H1 (cell line): ENCODE measurements at regions not wholly inside any gene's neighbourhood (a gene's known extent, or its start where the extent isn't known, plus 50 kb on each side); places are given as distances from the start of the nearest gene placed in this dataset.

Source experiments
- CTCF ChIA-PET: fragments of 300-600 bp; sonication (Branson Sonifier 250); formaldehyde crosslinking; loops from one replicate; lab custom pipeline; 2021; ENCODE audit not compliant: partially characterized antibody; lab: Charles Lee
- POLR2A ChIA-PET: fragments of 300-600 bp; sonication (Branson Sonifier 250); formaldehyde crosslinking; loops from one replicate; lab custom pipeline; 2021; ENCODE audit warnings: inconsistent platforms; ENCODE audit not compliant: partially characterized antibody; lab: Charles Lee
- DNase-seq, 2 experiments: peaks; one replicate each; pipeline versions ENCODE4 v3.0.0 to v3.0.0-alpha.2; 2010 to 2022; ENCODE audit warnings: low spot score in 2 of 2, low read depth in 1 of 2, mixed read lengths in 1 of 2
- FAIRE-seq: peaks from 2 replicates; lab custom pipeline; 2011; peaks lifted over from hg19 to GRCh38; lab: Jason Lieb, UNC
- H2AFZ ChIP-seq: 2 replicates; pipeline ENCODE4 v1.8.1; 2012; ENCODE audit warnings: low read length, inconsistent platforms
- H2AK5ac ChIP-seq: 2 replicates; pipeline ENCODE4 v1.6.1; 2013; ENCODE audit warnings: low read depth, low read length
- H2BK120ac ChIP-seq: replicated peaks from 2 replicates; pipeline ENCODE3; 2013; ENCODE audit warnings: low read depth, low read length, inconsistent platforms
- H2BK12ac ChIP-seq: 2 replicates; pipeline ENCODE4 v1.6.1; 2013; ENCODE audit warnings: low read depth, low read length
- H2BK15ac ChIP-seq: 2 replicates; pipeline ENCODE4 v1.6.1; 2013; ENCODE audit warnings: low read length
- H2BK20ac ChIP-seq: 2 replicates; pipeline ENCODE4 v1.6.1; 2013; ENCODE audit warnings: low read length
- H2BK5ac ChIP-seq: 2 replicates; pipeline ENCODE4 v1.6.1; 2013; ENCODE audit warnings: low read depth, low read length
- H3K14ac ChIP-seq: 2 replicates; pipeline ENCODE4 v1.6.1; 2013; ENCODE audit warnings: inconsistent platforms; ENCODE audit not compliant: insufficient read length
- H3K18ac ChIP-seq: 2 replicates; pipeline ENCODE4 v1.6.1; 2013; ENCODE audit warnings: low read length; ENCODE audit errors: extremely low read depth
- H3K23ac ChIP-seq: 2 replicates; pipeline ENCODE4 v1.6.1; 2013; ENCODE audit warnings: inconsistent platforms; ENCODE audit not compliant: insufficient read length
- H3K23me2 ChIP-seq: 2 replicates; pipeline ENCODE4 v1.6.1; 2013; ENCODE audit warnings: low read depth, low read length
- H3K27ac ChIP-seq: 2 replicates; pipeline ENCODE4 v1.6.1; 2011; ENCODE audit warnings: low read depth, low read length, inconsistent platforms
- H3K27me3 ChIP-seq, 4 experiments: replicated peaks in 1 of 4; 1 replicate in 1 of 4; 2 replicates in 3 of 4; pipeline versions ENCODE4 v1.6.1 to v1.8.1; 2011 to 2013; ENCODE audit warnings: low read length in 3 of 4, mild to moderate bottlenecking in 3 of 4, inconsistent platforms in 2 of 4, mixed read lengths in 2 of 4, moderate library complexity in 1 of 4; ENCODE audit not compliant: control insufficient read depth in 3 of 4, insufficient read depth in 3 of 4; ENCODE audit errors: extremely low read depth in 1 of 4
- H3K36me3 ChIP-seq, 4 experiments: 2 replicates each; pipeline versions ENCODE4 v1.6.1 to v1.8.1; 2011 to 2013; ENCODE audit warnings: mild to moderate bottlenecking in 4 of 4, low read length in 3 of 4, moderate library complexity in 2 of 4, control low read depth in 1 of 4, inconsistent platforms in 1 of 4; ENCODE audit not compliant: insufficient read depth in 4 of 4, control insufficient read depth in 2 of 4
- H3K4ac ChIP-seq: replicated peaks from 2 replicates; pipeline ENCODE3; 2013; ENCODE audit warnings: low read length, low read depth, mixed read lengths, inconsistent platforms; ENCODE audit not compliant: insufficient read length
- H3K4me1 ChIP-seq, 4 experiments: replicated peaks in 1 of 4; 1 replicate in 1 of 4; 2 replicates in 3 of 4; pipeline versions ENCODE4 v1.6.1 to v1.8.1; 2011 to 2013; ENCODE audit warnings: low read length in 3 of 4, inconsistent platforms in 2 of 4, mixed read lengths in 1 of 4; ENCODE audit not compliant: insufficient read depth in 4 of 4, control insufficient read depth in 3 of 4
- H3K4me2 ChIP-seq, 2 experiments: 2 replicates each; pipeline versions ENCODE4 v1.6.1 to v1.8.1; 2011 to 2013; ENCODE audit warnings: low read depth in 2 of 2, low read length in 2 of 2, control low read depth in 1 of 2, inconsistent platforms in 1 of 2, mild to moderate bottlenecking in 1 of 2; ENCODE audit not compliant: insufficient read depth in 1 of 2
- H3K4me3 ChIP-seq, 4 experiments: fragments of 200-600, 300-600 bp in 1 of 4; sonication (generic), shearing (Covaris generic), sonication (Bioruptor Twin) in 1 of 4; 2 replicates each; pipeline versions ENCODE4 v1.5.1 to v1.8.1; 2011 to 2016; ENCODE audit warnings: low read length in 4 of 4, low read depth in 3 of 4, control low read depth in 2 of 4, inconsistent platforms in 2 of 4, mild to moderate bottlenecking in 2 of 4, mixed read lengths in 1 of 4, moderate library complexity in 1 of 4; ENCODE audit not compliant: insufficient read depth in 2 of 4; ENCODE audit errors: extremely low read depth in 1 of 4
- H3K56ac ChIP-seq: replicated peaks from 2 replicates; pipeline ENCODE3; 2013; ENCODE audit warnings: low read depth, mild to moderate bottlenecking, mixed read lengths, low read length, inconsistent platforms; ENCODE audit not compliant: insufficient read length
- H3K79me1 ChIP-seq: 2 replicates; pipeline ENCODE4 v1.6.1; 2013; ENCODE audit warnings: low read depth, low read length, control low read depth
- H3K79me2 ChIP-seq, 2 experiments: 2 replicates each; pipeline versions ENCODE4 v1.6.1 to v1.8.1; 2012 to 2013; ENCODE audit warnings: low read length in 2 of 2, mild to moderate bottlenecking in 2 of 2, inconsistent platforms in 1 of 2; ENCODE audit not compliant: insufficient read depth in 2 of 2, control insufficient read depth in 1 of 2
- H3K9ac ChIP-seq, 4 experiments: replicated peaks in 1 of 4; 1 replicate in 1 of 4; 2 replicates in 3 of 4; pipeline versions ENCODE4 v1.6.1 to v1.8.1; 2011 to 2013; ENCODE audit warnings: low read depth in 3 of 4, low read length in 3 of 4, control low read depth in 2 of 4, mild to moderate bottlenecking in 2 of 4, moderate library complexity in 2 of 4, inconsistent platforms in 1 of 4; ENCODE audit errors: extremely low read depth in 1 of 4
- H3K9me3 ChIP-seq, 2 experiments: 2 replicates each; pipeline versions ENCODE4 v1.6.1 to v1.8.1; 2012 to 2013; ENCODE audit warnings: mild to moderate bottlenecking in 2 of 2, moderate library complexity in 2 of 2, control low read depth in 1 of 2, inconsistent platforms in 1 of 2, low read depth in 1 of 2, low read length in 1 of 2, mixed read lengths in 1 of 2; ENCODE audit not compliant: insufficient read depth in 2 of 2
- H4K20me1 ChIP-seq, 2 experiments: replicated peaks in 1 of 2; 2 replicates each; pipeline versions ENCODE3 to v1.8.1; 2011 to 2013; ENCODE audit warnings: inconsistent platforms in 2 of 2, low read length in 2 of 2, mild to moderate bottlenecking in 1 of 2; ENCODE audit not compliant: insufficient read depth in 2 of 2, control insufficient read depth in 1 of 2
- H4K5ac ChIP-seq: 2 replicates; pipeline ENCODE4 v1.6.1; 2013; ENCODE audit warnings: low read length, low read depth, mixed read lengths, inconsistent platforms; ENCODE audit not compliant: insufficient read length
- H4K8ac ChIP-seq: 2 replicates; pipeline ENCODE4 v1.8.0; 2013; ENCODE audit warnings: mild to moderate bottlenecking, moderate library complexity, low read length, inconsistent platforms; ENCODE audit not compliant: insufficient read depth; ENCODE audit errors: extremely low read depth
- H4K91ac ChIP-seq: replicated peaks from 2 replicates; pipeline ENCODE3; 2013; ENCODE audit warnings: low read length, mixed read lengths, inconsistent platforms; ENCODE audit not compliant: insufficient read length
- ATF3 ChIP-seq: IDR thresholded peaks from 2 replicates; pipeline ENCODE4 v1.6.1; 2011; ENCODE audit warnings: low read depth, mild to moderate bottlenecking, low read length; ENCODE audit not compliant: insufficient read depth
- CBX8 ChIP-seq: fragments of 300-800, 300-1000 bp; sonication (generic); IDR thresholded peaks from 2 replicates; pipeline ENCODE4 v1.7.1; 2016; ENCODE audit warnings: low read depth, low read length, borderline replicate concordance
- CTBP2 ChIP-seq: IDR thresholded peaks from 2 replicates; pipeline ENCODE4 v1.7.0; 2011; ENCODE audit warnings: borderline replicate concordance, mild to moderate bottlenecking, moderate library complexity, mixed read lengths, low read length; ENCODE audit not compliant: insufficient read depth, insufficient read length
- CTCF ChIP-seq, 3 experiments: IDR thresholded peaks; 1 replicate in 2 of 3; 2 replicates in 1 of 3; pipeline versions ENCODE4 v1.5.1 to v1.6.1; 2011; ENCODE audit warnings: low read length in 3 of 3, mild to moderate bottlenecking in 3 of 3, inconsistent platforms in 2 of 3, low read depth in 1 of 3, moderate library complexity in 1 of 3; ENCODE audit not compliant: insufficient read depth in 1 of 3; ENCODE audit errors: control extremely low read depth in 1 of 3
- E2F6 ChIP-seq: IDR thresholded peaks from 2 replicates; pipeline ENCODE4 v1.6.1; 2012; ENCODE audit warnings: inconsistent platforms
- EGR1 ChIP-seq: IDR thresholded peaks from 2 replicates; pipeline ENCODE4 v1.6.1; 2011; ENCODE audit warnings: low read depth, low read length, borderline replicate concordance
- MAX ChIP-seq: IDR thresholded peaks from 2 replicates; pipeline ENCODE4 v1.6.1; 2012; ENCODE audit warnings: inconsistent platforms
- RXRA ChIP-seq: IDR thresholded peaks from 2 replicates; pipeline ENCODE4 v1.6.1; 2011; ENCODE audit warnings: low read depth, mild to moderate bottlenecking, low read length, moderate library complexity; ENCODE audit not compliant: insufficient read depth
- SP4 ChIP-seq: IDR thresholded peaks from 2 replicates; pipeline ENCODE4 v1.6.1; 2012; ENCODE audit warnings: low read length, inconsistent platforms
- TCF12 ChIP-seq: IDR thresholded peaks from 2 replicates; pipeline ENCODE4 v1.6.1; 2011; ENCODE audit warnings: low read depth, mild to moderate bottlenecking, low read length
- WGBS, 2 experiments: shearing (Covaris generic) in 1 of 2; methylation state at CpG; one replicate each; pipeline versions ENCODE4 v1.1.6 to v1.1.7; 2013 to 2015; ENCODE audit warnings: low lambda C conversion rate in 2 of 2, mixed read lengths in 2 of 2, inconsistent platforms in 1 of 2, low coverage in 1 of 2, missing lambda C conversion rate in 1 of 2; ENCODE audit not compliant: insufficient replicate concordance in 2 of 2, insufficient coverage in 1 of 2, insufficient read length in 1 of 2; ENCODE audit errors: extremely low coverage in 1 of 2, missing lambda C conversion rate in 1 of 2; 5-methylcytosine and 5-hydroxymethylcytosine counted together

- Histone ChIP-seq H2AFZ (0 out of 2 replicates have a peak overlapping the region, but pooled peaks have one; percentile 5), H3K79me2 (no peaks in the 10 kb centered on the region), H3K9ac (no peak overlapping the region), H2BK12ac (no peak overlapping the region), H3K4me2 (no peak overlapping the region), H3K27me3 (no peaks in the 10 kb centered on the region), H2BK120ac (no peak overlapping the region), H3K23ac (no peak overlapping the region), H3K14ac (no peak overlapping the region), H2AK5ac (no peak overlapping the region), H3K9me3 (no peaks in the 10 kb centered on the region), H4K20me1 (no peaks in the 10 kb centered on the region), H2BK15ac (no peak overlapping the region), H3K56ac (no peak overlapping the region), H4K91ac (no peak overlapping the region), H3K23me2 (no peaks in the 10 kb centered on the region), H3K27ac (no peak overlapping the region), H3K36me3 (no peaks in the 10 kb centered on the region), H2BK20ac (no peak overlapping the region), H4K5ac (no peak overlapping the region), H3K4me1 (peaks cover 0 to 1% (median 0%) of the 10 kb centered on the region in 4 experiments; a peak in 1 of 7 replicates), H2BK5ac (no peak overlapping the region), H3K4me3 (no peak overlapping the region), H3K4ac (no peak overlapping the region), H3K18ac (no peak overlapping the region), H4K8ac (no peak overlapping the region), H3K79me1 (no peaks in the 10 kb centered on the region)
- FAIRE-seq (no peak), DNase-seq (no peak)
- ChIA-PET CTCF (no interaction called here), POLR2A (no interaction called here)
- 90% methylated on average over 6 of the region's 7 CpGs; no CpG with 5 or more reads in 1 of the 2 experiments for WGBS, 2 experiments
- no peak for TF ChIP-seq TCF12
- TF ChIP-seq CBX8 = no peak
- TF ChIP-seq RXRA = no peak
- TF ChIP-seq SP4 = no peak
- TF ChIP-seq E2F6 = no peak
- TF ChIP-seq MAX = no peak
- TF ChIP-seq EGR1 = no peak
- TF ChIP-seq ATF3 = no peak
- TF ChIP-seq CTCF (IDR thresholded peaks at IDR 0.05; ENCODE audit: control extremely low read depth in 1 of 3, insufficient read depth in 1 of 3, low read depth in 1 of 3, low read length in 3 of 3) = no peak
- TF ChIP-seq CTBP2 = no peak
Observed at GRCh38 chr4:79181190-79181589, 144.7 kb downstream of the NAA11 start.
